ENCODE measurements at regions not wholly inside any gene's neighbourhood (a gene's known extent, or its start where the extent isn't known, plus 50 kb on each side); places are given as distances from the start of the nearest gene placed in this dataset.

DNA sequence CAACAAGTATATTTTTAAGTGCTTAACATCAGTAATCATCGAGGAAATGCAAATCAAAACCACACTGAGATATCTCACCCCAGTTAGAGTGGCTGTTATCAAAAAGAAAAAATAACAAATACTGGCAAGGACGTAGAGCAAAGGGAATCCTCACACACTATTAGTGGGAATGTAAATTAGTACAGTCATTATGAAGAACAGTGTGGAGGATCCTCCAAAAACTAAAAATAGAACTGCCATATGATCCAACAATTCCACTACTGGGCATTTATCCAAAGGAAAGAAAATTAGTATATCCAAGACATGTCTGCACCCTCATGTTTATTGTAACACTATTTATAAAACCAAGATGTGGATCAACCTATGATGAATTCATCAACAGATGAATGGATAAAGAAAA lies 149.0 kb upstream of the PWP1 start:
- TF ChIP-seq, protein P1, sequence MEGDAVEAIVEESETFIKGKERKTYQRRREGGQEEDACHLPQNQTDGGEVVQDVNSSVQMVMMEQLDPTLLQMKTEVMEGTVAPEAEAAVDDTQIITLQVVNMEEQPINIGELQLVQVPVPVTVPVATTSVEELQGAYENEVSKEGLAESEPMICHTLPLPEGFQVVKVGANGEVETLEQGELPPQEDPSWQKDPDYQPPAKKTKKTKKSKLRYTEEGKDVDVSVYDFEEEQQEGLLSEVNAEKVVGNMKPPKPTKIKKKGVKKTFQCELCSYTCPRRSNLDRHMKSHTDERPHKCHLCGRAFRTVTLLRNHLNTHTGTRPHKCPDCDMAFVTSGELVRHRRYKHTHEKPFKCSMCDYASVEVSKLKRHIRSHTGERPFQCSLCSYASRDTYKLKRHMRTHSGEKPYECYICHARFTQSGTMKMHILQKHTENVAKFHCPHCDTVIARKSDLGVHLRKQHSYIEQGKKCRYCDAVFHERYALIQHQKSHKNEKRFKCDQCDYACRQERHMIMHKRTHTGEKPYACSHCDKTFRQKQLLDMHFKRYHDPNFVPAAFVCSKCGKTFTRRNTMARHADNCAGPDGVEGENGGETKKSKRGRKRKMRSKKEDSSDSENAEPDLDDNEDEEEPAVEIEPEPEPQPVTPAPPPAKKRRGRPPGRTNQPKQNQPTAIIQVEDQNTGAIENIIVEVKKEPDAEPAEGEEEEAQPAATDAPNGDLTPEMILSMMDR (IDR thresholded peaks at IDR 0.05): no peak
- DNase-seq (ENCODE audit: low spot score): no peak
- Histone ChIP-seq H3K27ac (no peak overlapping the region), H3K4me3 (no peak overlapping the region)

DNA sequence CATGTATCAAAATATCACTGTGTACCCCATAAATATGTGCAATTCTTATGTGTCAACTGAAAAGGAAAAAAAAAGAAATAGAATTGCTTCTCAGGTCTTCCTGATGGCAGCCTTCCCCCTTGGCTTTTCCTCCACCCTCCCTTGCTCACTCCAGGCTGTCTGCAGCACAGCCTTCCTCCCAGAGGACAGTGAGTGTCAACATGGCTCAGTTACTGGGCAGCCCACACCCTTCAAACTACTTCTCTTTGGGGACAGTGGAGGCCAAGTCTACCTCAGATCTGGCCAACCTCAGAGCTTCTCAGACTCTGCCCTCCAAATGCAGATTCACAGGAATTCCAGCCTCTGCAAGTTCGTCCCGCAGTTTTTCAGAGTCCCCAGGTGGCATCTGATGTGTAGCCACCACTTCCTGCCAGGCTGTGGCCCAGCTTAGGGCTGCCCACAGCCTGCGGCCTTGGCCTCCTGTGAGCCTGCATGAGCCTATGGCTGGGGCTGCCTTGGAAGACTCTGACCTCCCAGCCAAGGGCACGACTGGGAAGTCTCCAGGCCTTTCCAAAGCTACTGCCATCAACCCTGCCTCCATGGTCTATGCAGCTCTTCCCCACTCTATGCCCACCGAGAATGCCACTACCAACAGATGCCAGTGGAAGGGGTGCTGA lies 148.0 kb upstream of the PWP1 start:
- H3K4me3 ChIP-seq: no peak overlapping the region
- H3K27ac ChIP-seq: no peak overlapping the region
- TF ChIP-seq, protein P1 (IDR thresholded peaks at IDR 0.05): no peak
- no peak for DNase-seq (ENCODE audit: low spot score)

DNA sequence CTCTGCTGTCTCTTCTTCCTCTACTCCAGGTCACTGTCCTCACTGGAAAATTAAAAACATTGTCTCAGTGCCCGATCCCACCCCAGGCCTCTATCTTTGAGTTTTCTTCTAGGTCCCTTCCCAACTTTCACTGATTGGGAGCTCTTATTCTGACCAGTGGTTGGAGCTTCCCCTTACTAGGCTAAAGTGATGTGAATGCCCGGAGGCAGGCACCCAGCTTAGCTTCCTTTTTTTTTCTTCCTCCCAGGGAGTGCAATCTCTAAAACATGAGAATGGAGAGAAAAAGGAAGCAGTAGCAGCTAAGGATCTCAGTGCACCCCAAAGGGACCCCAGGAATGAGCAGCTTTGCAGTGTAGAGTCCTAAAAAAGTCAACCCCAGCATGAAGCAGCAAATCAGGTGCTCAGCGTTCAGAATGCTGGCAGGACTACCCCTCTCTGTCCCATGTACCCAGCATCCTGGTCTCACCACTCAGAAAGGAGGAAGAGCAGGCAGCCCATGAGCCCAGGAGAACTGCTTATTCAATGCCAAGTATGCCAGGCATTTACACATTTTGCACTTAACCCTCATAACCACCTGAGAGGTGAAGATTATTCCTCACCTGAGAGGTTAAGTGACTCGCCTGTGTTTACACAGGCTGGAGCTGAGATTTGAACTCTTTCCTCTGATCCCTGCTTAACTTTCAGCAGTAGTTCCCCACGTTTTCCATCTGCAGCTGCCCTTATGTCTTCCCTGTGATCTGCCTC lies 146.2 kb upstream of the PWP1 start:
- TF ChIP-seq, protein P1 (IDR thresholded peaks at IDR 0.05): no peak

DNA sequence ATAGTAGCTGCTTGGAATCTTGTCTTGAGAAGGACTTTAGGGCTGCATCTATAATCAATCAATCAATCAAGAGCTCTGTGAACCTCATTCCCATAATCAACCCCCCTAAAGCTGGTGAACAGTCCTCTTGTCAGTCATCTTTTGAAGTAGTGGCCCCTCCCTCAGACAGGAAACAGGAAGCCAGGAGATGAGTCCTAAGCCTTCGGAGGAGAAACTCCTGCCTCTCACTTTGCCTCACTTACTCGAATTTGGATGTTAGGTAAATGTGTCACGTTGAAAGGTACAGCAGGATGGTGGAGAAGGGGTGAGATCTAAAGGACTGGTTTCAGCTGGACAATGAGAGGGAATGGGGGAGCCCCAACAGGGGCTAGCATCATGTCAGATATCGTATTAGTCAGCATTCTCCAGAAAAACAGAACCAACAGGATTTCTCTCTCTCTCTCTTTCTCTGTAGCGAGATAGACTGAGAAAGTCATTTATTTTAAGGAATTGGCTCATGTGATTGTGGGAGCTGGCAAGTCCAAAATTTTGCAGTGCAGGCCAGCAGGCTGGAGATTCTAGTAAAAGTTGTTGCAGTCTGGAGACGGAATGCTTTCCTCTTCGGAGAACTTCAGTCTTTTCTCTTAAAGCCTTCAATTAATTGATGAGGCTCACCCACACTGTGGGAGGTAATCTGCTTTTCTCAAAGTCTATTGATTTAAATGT lies 144.4 kb upstream of the PWP1 start:
- DNase-seq (ENCODE audit: low spot score): no peak
- Histone ChIP-seq H3K27ac (no peak overlapping the region), H3K4me3 (no peak overlapping the region)
- TF ChIP-seq, protein P1 (IDR thresholded peaks at IDR 0.05): no peak

More for the DNA sequence above, 146.2 kb upstream of the PWP1 start:
- Histone ChIP-seq H3K4me3 (no peak overlapping the region), H3K27ac (no peak overlapping the region)
- no peak for DNase-seq (ENCODE audit: low spot score)

DNA sequence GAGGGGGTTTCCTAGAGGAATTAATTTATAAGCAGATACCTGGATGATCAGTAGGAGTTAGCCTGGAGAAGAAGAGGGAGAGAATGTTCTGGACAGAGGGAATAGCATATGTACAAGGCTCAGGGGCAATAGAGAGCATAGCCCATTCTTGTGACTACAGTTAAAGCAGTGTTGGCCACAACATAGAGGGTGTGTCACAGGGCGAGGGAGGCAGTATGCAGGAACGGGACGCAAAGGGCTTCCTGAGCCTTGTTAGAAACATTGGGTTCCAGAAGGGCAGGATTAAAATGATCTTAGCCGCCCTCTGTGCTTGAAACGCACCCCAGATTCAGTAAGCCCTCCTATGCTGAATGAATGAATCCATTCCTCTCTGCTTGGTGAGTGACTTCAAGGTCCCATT lies 142.2 kb upstream of the PWP1 start:
- TF ChIP-seq, protein P1 (IDR thresholded peaks at IDR 0.05): no peak
- no peak overlapping the region for H3K27ac ChIP-seq
- no peak overlapping the region for H3K4me3 ChIP-seq
- no peak for DNase-seq (ENCODE audit: low spot score)

DNA sequence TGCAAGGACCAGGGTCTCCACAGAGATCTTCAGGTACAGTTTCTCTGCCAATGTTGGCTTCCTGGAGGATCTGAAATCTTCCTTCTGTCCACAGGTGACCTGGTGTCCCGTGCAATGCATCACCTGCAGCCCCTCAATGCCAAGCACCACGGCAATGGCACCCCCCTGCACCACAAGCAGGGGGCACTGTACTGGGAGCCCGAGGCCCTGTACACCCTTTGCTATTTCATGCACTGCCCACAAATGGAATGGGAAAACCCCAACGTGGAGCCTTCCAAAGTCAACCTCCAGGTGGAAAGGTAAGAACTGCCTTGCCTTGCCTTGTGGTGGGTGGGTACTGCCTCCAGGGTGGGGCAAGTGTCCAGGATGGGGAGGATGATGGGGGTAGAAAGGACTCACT lies 141.8 kb upstream of the PWP1 start:
- H3K27ac ChIP-seq: no peak overlapping the region
- TF ChIP-seq, protein P1 (IDR thresholded peaks at IDR 0.05): no peak
- no peak overlapping the region for H3K4me3 ChIP-seq
- DNase-seq (ENCODE audit: low spot score): no peak
